A673 (cell line): ENCODE measurements at regions not wholly inside any gene's neighbourhood (a gene's known extent, or its start where the extent isn't known, plus 50 kb on each side); places are given as distances from the start of the nearest gene placed in this dataset.

Source experiments
- EZH2 ChIP-seq: fragments of 200-600 bp; sonication (generic); IDR thresholded peaks from 2 replicates; pipeline ENCODE4 v1.6.1; 2017; ENCODE audit warnings: borderline replicate concordance, low read depth, mild to moderate bottlenecking, mixed read lengths, antibody characterized with exemption, low read length; ENCODE audit not compliant: poor library complexity, severe bottlenecking
- TF ChIP-seq, protein P1 (sequence below): fragments of 300-800, 200-600 bp; sonication (generic); conservative IDR thresholded peaks from 2 replicates; pipeline ENCODE4 v1.5.1; 2017; ENCODE audit warnings: low read depth, mild to moderate bottlenecking, antibody characterized with exemption, low read length, moderate library complexity, mixed read lengths

DNA sequence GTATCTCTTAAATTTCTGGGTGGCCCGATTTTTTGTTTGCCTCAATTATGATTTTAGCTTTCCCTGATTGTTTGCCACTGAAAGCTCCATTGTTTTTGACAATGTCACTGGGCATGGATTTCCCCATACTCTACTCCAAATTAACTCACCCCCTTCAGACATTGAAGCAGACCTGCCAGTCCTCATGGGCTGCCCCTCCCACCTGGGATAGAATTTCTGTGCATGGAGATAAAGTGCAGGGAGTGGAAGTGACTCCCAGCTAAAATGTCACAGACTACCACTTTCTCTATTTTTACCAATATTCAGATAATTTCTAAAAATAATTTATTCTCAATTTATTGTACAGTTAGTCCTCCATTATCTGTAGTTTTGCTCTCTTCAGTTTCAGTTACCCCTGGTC, 79.1 kb upstream of the CLPB start:
- TF ChIP-seq, protein P1, sequence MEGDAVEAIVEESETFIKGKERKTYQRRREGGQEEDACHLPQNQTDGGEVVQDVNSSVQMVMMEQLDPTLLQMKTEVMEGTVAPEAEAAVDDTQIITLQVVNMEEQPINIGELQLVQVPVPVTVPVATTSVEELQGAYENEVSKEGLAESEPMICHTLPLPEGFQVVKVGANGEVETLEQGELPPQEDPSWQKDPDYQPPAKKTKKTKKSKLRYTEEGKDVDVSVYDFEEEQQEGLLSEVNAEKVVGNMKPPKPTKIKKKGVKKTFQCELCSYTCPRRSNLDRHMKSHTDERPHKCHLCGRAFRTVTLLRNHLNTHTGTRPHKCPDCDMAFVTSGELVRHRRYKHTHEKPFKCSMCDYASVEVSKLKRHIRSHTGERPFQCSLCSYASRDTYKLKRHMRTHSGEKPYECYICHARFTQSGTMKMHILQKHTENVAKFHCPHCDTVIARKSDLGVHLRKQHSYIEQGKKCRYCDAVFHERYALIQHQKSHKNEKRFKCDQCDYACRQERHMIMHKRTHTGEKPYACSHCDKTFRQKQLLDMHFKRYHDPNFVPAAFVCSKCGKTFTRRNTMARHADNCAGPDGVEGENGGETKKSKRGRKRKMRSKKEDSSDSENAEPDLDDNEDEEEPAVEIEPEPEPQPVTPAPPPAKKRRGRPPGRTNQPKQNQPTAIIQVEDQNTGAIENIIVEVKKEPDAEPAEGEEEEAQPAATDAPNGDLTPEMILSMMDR: no peak
- no peak for TF ChIP-seq EZH2
